Hematopoietic multipotent progenitor cell treated with erythropoietin and hydrocortisone succinate and interleukin-3 and kit ligand, for 6 days (in vitro differentiated cells): ENCODE measurements at regions not wholly inside any gene's neighbourhood (a gene's known extent, or its start where the extent isn't known, plus 50 kb on each side); places are given as distances from the start of the nearest gene placed in this dataset.
"Not testable (repeated sequence)": the region's sequence is repeated elsewhere in the genome, so short reads cannot be mapped to it uniquely, and the experiment has no call there.

Source experiments
- DNase-seq: peaks from one replicate; pipeline ENCODE4 v3.0.0-alpha.2; 2015

DNA sequence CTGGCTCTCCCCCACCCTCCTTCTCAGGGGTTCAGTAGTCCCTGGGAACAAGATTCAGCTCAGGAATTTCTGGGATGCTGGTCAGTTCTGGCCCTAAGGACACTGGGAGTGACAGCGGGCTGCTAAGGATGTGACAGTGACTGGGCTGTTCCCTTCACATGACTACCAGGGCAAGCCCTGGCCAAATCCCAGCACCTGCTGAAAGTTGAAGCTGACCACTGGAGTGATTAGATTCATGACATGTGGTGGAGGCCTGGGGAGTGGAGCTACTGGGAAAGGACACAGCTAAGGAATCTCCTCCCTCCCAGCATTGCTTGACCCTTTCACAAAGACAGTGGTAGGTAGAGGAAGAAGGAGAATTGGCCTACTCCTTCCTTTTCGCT lies 204.9 kb downstream of the DAD1 start:
- DNase-seq, result no peak

DNA sequence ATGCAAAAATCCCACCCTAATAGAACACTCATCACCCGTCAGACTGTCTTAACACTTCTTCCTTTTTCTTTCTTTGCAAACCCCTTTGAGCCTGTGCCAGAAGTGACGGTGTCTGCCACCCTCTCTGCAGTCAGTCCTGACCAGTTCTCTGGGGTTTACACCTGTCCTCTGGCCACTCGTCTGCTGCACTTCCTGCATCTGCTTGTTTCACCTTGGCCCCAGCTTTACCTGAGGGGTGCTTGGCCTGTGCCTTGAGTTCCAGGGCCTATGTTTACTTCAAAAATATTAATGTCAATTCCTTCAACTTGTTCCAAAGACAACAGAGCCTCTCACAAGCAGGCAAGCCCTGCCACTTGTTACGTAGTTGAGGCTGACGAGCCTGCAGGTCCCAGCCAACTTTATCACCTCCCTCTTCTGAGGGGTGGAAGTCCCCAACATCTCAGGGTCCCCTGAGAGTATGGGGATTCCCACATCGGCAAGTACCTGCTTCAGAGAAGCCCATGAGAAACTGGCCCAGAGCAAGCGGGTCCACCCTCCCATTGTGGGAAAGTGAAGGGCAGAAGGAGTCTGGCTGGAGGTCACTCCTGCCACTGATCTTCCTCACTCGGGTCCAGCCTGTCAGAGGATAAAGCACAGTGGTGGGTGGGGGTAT lies 205.4 kb downstream of the DAD1 start:
- no peak for DNase-seq

DNA sequence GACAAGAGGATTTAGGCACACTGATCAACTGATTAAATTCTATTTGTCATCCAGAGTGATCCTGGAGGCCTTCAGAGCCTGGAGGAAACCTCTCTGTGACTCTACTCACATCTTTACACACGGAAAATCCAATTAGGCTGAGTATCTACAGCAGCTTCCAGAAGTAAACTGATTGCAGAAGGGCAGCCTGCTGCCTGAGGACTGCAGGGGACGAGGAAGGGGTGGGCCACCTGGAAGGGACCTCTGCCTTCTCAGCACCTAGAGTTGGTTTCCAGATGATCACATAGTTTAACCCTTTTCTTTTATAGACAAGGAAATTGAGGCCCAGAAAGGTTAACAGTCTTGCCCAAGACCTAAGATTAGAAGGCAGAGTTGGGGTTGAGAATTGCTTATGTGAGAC lies 206.1 kb downstream of the DAD1 start:
- DNase-seq, result no peak

DNA sequence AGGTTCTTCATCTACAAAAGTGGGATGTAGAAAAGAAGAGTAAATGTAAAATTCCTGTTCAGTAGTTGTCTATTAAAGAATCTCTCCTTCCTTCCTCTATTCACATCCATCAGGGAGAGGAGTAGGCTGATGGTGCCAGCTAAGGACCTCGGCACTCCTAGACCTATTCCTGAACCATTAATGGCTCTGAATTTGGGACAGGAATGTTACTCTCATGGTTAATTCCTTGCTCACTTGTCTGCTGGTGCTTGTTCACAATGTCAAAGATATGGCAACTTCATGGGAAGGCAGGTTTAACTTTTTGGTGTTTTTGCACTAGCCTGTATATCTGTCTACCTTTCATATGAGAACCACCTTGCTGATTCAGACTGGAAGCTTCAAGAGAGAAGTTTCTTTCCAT lies 206.6 kb downstream of the DAD1 start:
- no peak for DNase-seq

DNA sequence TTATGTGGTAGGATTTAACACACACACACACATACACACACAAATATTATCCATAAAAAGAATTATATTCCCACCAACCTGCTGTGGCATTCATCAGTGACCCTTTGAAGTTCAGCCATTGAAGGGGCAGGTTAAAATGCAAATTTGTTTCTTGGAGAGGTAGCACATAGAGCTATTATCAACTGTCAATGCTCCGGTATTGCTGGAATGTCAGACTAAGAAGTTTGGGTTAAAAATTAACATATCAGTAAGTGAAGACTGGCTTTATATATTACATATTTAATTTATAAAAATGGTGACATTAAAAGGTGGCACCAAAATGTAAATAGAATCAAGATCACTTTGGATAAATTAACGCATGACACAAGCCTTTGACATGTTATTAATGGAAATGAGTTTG lies 207.3 kb downstream of the DAD1 start:
- DNase-seq, result no peak

DNA sequence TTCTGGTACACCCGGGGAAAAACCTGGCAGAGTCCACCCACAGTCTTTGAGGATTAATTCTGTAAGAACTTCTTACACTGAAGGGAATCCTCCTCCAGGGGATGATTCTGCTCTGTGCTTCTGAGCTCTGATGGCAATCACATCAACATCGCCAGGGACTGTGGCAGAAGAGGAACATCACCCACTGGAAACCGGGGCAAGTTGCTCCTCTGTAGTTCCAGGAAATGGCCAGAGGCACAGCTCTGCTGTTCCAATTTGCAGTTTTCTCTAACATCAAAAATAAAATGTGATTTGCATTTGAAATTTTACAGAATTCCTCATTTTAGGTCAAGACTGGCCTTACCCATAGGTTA lies 207.6 kb downstream of the DAD1 start:
- DNase-seq, result peak; percentile 28

DNA sequence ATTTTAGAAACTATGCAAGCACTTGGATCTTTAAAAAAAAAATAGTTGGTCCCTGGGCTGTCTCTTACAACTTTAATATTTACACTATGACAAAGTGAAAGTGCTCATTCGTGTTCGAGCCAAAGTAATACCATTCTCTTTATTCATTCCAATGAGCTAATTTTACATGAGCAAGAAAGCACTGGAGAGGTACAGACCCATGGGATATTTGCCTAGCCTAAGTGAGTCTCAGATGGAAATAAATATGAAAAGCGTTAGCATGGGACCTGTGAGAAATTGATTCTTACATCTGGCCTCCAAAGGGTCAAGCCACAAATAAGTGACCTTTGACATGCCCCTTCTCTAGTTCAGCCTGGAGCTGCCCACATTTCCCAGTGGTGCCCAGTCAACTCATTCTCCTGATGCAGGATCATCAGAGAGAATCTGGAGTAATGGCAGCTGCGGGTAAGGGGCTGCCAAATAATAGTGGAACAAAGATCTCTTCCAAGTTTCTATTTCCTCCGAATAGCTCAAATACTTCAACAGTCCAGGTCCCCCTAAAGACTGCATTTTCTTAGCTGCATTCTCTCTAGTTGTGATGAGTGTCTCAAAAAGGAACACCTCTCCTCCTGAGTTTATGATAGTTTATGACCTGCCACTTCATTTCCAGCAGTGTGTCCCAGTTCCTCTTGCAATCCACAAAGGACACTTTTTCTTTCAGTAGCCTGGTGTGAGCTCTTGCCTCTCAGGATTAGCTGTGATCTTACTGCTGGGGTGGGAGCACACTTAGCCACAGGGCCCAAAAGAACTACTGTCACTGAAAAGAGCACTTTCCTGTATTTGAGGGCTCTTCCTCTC lies 208.2 kb downstream of the DAD1 start:
- DNase-seq, result no peak

DNA sequence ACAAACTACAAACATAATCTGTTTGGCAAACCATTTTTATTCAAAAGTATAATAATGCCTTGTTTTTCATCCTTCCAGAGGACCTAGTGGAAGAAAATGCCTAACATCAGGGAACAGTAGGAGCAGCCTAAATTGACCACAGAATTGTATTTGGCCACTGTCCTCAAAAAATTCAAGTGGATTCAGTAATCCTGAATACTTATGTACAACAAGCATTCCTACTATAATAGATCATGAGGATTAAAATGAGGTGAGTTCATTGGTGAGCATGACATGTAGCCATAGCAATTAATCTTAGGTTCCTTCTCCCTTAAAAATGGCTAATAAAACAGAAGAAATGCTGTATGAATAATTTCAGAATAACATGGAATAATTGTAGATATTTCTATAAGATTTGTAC lies 209.3 kb downstream of the DAD1 start:
- no peak for DNase-seq

DNA sequence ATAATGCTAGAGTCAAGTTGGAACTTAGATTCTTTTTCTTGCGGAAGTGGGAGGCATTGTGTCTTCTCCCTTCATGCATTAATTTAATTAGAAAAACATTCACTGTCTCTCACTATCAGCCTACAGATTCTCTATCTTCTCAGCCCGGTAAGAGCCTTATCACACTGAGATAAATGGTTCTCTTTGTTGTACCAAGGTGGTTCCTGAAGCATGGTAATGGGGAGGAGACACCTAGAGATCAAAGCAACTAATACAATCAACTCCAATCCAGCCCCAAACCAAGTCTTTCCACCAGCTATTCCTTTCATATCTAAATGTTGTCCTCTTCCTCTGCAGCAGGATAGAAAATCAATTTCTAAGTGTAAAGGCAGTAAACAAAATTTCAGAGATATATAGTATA lies 210.8 kb downstream of the DAD1 start:
- DNase-seq, result no peak

DNA sequence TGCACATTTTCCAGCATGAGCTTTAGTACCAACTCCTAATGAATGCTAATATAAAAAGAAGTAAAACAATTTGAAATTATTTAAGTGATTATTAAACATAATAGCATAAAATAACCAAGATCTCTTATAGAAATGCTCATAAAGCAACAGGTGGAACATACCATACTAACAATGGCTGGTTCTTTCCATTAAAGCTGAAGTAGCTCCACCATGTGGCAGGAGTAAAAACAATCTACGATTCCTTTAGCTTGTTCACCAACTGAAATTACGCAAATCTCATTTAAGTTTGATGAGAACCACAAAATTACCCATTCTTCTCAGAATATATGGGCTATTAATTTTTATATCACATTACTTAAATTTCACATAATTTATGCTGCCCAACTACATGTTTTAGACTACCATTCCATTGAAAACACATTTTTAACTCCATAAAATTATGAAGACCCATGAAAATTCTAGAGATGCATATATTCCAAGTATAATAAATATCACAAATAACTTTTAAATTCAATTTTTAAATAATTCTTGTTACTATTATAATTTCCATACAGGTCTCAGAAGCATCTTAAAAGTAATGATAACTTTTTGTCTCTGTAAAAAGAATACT lies 213.6 kb downstream of the DAD1 start:
- peak; percentile 87 for DNase-seq

DNA sequence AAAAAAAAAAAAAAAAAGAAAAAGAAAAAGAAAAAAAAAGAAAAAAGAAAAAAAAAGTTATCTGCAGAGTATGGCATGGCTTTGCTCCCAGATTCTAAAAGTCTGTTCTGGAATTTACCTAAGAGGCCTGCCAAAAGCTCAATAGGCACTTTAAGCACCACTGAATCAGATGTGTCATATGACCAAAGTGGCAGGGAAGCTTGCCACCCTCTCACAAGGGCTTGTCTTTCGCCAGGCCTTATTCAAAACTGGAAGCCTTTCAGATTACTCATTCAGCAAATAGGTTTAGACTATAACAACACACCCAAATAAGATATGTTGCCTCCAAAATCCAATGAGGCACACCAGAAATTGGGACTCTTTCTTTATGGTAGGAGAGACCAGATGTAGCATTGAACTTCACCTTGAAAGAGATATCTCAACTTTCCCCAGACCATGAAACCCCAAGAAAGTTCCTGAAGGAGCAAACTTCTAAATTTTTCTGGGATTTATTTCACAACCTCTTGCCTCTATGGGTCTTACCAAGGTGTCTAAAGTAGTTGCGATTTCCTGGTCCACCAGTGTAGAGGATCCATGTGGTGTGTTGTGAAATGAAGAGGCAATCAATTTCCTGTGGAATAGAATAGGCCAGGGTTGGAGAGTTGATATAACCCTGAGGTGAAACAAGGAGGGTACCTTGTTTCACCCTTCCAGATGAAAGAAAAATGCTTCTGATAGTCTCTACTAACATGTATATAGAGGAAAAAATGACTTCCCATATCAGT lies 218.8 kb downstream of the DAD1 start:
- DNase-seq, result no peak

DNA sequence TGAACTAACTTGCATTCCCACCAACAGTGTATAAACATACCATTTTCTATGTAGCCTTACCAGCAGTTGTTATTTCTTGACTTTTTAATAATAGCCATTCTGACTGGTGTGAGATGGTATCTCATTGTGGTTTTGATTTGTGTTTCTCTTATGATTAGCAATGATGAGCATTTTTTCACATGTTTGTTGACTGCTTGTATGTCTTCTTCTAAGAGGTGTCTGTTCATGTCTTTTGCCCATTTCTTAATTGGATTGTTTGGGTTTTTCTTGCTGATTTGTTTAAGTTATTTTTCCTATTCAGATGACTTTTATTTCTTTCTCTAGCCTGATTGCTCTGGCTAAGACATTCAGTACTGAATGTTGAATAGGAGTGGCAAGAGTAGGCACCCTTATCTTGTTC lies 230.3 kb downstream of the DAD1 start:
- no peak for DNase-seq

DNA sequence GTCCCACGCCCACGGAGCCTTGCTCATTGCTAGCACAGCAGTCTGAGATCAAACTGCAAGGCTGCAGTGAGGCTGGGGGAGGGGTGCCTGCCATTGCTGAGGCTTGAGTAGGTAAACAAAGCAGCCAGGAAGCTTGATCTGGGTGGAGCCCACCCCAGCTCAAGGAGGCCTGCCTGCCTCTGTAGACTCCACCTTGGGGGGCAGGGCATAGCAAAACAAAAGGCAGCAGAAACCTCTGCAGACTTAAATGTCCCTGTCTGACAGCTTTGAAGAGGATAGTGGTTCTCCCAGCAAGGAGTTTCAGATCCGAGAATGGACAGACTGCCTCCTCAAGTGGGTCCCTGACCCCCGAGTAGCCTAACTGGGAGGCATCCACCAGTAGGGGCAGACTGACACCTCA lies 239.7 kb downstream of the DAD1 start:
- not testable (repeated sequence) for DNase-seq

DNA sequence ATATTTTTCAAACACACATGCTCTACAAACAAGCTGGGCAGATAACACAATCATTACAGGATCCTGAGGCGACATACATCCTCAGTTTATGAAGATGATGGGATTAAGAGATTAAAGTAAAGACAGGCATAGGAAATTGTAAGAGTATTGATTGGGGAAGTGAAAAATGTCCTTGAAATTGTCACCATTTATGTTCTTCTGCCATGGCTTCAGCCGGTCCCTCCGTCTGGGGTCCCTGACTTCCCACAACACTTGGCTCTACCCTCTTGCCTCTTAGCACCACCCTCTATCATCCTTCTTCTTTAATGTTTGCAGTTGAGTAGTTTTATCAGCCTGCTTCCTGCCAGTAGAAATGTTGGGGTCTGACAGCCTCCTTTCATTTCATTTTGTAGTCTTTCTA lies 244.4 kb downstream of the DAD1 start:
- DNase-seq, result no peak

DNA sequence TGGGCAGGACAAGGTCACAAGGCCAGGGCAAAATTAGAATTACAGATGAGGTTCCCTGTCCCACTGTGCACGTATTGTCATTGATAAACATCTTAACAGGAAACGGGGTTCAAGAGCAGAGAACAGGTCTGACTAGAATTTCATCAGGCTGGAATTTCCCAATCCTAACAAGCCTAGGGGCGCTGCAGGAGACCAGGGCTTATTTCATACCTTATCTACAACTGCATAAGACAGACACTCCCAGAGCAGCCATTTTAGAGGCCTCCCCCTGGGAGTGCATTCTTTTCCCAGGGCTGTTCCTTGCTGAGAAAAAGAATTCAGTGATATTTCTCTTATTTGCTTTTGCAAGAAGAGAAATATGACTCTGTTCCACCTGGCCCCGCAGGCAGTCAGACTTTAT lies 244.8 kb downstream of the DAD1 start:
- not testable (repeated sequence) for DNase-seq

DNA sequence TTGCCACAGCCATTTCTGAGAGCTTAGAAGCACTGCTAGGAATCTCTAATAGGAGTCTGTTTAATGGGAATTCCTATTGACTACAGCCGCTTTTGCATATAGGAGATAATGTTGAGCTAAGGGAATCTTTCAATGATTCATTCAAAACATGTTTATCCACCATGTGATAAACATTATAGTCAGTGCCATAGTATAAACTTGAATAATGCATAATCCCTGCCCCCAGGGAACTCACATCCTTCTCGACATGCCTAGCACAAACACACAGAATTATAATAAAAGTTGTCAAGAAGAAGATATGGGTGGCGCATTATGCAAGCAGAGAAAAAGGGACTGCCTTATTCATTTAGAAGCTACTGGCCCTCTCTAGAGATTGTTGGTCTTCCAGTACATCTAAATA lies 248.0 kb downstream of the DAD1 start:
- no peak for DNase-seq

DNA sequence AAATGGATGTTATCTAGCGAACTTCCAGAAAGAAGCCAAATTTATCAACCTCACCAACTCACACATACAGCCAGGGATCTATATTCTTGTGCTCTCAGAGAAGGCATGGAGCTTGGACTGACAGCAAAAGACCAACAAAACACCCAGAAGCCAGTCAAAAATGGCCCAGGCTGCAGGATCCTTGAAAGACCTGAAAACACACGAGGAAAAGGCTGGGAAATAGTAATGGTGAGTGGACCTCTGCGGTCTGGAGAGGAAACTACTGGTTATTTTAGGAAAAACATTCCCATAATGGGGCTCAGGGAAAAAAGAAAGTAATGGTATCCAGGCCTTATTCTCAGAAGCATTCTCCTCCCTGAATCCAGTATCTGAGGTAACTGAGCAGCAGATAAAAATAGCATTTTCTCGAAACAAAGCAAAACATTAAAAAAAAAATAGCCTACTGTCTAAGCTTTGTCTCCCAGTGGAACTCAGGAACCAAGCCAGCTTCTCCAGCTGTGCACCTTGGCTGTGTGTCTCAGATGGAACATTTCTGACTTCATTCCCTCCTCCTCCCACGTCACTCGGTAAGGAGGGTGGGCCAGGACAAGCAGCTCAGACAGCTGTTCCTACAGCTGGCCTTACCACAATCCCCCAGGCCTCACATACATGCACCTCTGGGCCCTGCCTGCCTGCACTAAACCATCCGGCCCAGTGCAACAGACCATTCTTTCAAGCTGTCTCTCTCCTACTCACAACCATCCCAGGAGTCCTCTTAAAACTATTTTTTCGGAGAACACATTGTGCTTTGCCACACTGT lies 249.9 kb downstream of the DAD1 start:
- DNase-seq, result no peak

DNA sequence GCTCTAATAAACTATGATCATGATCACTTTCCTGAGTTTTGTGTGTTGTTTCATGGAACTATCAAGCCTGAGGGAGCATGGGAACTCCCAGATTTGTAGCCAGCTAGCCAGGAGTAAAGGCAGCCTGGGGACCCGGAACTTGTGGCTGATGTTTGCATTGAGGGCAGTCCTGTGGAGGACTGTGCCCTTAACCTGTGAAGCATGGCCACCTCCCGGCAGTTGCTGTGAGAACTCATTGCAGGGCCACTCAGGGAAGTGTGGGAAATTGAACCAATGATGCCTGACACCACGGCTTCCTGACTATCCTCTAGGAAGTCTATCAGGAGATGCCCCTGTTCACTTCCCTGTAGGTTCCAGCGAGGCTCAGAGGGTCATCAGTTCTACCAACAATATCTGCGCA lies 250.6 kb downstream of the DAD1 start:
- DNase-seq, result no peak

DNA sequence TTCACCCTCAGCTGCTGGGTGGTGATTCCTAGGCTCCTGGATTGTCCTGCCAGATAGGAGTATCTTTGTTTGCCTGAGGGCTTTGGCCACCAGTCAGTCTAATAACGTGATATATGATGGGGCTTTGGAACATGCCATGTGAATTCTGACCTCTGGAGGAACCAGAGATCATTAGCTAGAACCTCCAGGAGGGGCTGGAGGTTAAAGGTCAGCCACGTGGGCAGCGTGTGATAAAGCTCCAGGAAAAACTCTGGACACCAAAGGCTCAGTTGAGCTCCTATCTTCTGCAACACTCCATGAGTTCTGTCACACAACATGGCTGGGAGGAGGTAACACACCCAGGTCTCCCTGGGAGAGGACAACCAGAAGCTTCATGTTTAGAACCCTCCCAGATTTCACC lies 251.1 kb downstream of the DAD1 start:
- no peak for DNase-seq

DNA sequence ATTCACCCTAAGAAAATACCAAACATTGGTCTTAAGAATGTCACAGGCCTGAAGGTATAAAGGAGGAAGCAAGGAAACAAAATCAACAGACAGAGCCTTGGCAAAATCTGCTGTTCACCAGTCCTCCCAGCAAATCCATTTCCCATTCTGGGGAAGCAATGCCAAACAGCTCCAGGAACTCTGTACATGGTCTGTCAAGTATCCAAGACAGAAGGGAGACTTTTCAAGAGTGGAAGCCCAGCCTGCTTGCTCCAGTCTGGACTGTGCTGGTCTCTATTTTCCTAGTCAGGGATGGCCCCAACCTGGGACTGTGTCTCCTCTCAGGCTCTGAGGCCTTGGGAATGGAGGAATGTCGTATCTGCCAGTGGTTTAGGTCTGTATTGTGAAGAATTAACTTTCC lies 251.5 kb downstream of the DAD1 start:
- DNase-seq, result no peak

DNA sequence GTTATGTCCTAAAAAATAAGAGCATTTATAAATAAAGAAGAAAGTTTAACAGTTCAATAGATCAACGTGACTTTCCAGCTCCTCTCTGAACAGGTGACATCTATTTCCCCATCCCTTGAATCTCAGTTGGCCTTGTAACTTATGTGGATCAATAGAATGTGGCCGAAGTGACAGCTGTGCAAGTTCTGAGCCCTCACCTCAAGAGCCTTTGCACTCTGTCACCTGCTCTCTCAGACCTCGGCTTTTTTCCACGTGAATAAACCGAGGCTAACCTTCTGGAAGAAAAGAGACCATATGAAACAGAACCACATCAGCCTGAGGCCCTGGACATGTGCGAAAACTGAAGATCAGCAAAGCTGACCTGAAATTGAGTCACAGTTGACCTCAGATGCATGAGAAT lies 253.0 kb downstream of the DAD1 start:
- DNase-seq, result no peak

DNA sequence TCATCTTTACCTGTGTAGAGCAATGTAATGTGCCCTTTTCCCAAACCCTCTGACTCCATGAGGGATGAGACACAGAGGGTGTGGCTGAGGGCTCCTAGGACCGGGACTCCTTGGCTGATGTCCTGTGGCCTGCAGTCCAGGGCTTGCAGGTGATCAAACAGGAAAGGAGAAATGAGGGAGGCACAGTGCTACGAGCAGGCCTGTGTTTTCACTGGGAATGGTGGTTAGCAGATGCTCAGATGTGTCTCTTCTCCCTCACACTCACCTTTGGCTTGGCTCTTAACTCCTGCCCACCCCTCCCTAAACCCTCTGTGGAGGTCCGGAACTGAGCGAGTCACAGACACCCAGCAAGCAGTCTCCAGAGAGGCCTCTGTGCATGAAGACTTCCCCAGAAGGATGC lies 254.4 kb downstream of the DAD1 start:
- no peak for DNase-seq

DNA sequence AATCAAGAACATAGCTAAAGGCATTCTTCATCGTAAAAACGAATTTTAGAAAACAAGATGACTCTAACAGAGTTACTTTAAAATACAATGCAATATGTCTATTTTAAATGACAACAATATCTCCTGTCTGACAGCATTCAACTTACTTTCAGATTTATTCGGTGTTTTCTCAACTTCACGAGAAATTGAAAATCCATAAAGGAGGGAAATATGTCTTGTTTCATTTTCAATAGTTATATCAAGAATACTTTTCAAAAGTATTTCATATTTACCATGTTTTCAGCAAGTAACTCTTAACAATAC lies 254.8 kb downstream of the DAD1 start:
- no peak for DNase-seq
